GM18505 (cell line): ENCODE measurements at regions not wholly inside any gene's neighbourhood (a gene's known extent, or its start where the extent isn't known, plus 50 kb on each side); places are given as distances from the start of the nearest gene placed in this dataset.

Experiments
- ATAC-seq: cut with Tn5 transposase; IDR thresholded peaks from one replicate; pipeline ENCODE4 v1.9.1; 2021; ENCODE audit not compliant: unreplicated experiment
- POLR2A ChIP-seq: IDR thresholded peaks from 4 replicates; pipeline ENCODE4 v1.6.1; 2011; ENCODE audit warnings: borderline replicate concordance; ENCODE audit not compliant: insufficient read depth, insufficient read length; ENCODE audit errors: extremely low read depth

GRCh38 chr18:25005541-25006403, 346.2 kb downstream of the ZNF521 start:
- ATAC-seq, result no peak
- TF ChIP-seq POLR2A, result no peak

GRCh38 chr18:25010623-25011374, 341.2 kb downstream of the ZNF521 start:
- no peak for ATAC-seq
- no peak for TF ChIP-seq POLR2A
